HK-2 (cell line): ENCODE measurements at regions not wholly inside any gene's neighbourhood (a gene's known extent, or its start where the extent isn't known, plus 50 kb on each side); places are given as distances from the start of the nearest gene placed in this dataset.
"Not testable (repeated sequence)": the region's sequence is repeated elsewhere in the genome, so short reads cannot be mapped to it uniquely, and the experiment has no call there.

Experiments
- DNase-seq: peaks from one replicate; pipeline ENCODE4 v3.0.0-alpha.2; 2018; ENCODE audit not compliant: unreplicated experiment

- DNase-seq, result not testable (repeated sequence)
Measured at GRCh38 chr6:86872810-86873209, 64.5 kb upstream of the HTR1E start.

GRCh38 chr6:86871681-86872080 is 65.6 kb upstream of the HTR1E start:
- no peak for DNase-seq

GRCh38 chr6:86869500-86869899 is 67.8 kb upstream of the HTR1E start:
- DNase-seq, result no peak

DNA sequence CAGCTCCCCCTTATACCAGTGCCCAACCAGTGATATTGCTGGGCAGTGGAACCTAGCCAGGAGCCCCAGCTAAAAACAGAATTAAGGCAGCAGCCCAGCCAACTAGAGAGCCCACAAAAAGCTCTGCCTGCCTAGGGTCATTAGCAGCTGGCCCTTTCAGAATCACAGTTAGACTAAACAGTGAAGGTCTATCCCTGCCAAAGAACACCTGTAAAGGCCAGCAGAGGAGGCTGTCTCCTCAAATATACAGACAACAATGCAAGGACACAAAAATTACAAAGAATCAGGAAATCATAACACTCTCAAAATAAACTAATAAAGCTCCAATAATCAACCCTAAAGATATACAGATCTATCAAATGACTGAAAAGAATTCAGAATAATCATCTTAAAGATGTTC is 77.8 kb upstream of the HTR1E start:
- no peak for DNase-seq

- no peak for DNase-seq
Measured at GRCh38 chr6:86858970-86859369, 78.4 kb upstream of the HTR1E start.

- DNase-seq, result no peak
Measured at GRCh38 chr6:86857783-86858182, 79.5 kb upstream of the HTR1E start.

DNA sequence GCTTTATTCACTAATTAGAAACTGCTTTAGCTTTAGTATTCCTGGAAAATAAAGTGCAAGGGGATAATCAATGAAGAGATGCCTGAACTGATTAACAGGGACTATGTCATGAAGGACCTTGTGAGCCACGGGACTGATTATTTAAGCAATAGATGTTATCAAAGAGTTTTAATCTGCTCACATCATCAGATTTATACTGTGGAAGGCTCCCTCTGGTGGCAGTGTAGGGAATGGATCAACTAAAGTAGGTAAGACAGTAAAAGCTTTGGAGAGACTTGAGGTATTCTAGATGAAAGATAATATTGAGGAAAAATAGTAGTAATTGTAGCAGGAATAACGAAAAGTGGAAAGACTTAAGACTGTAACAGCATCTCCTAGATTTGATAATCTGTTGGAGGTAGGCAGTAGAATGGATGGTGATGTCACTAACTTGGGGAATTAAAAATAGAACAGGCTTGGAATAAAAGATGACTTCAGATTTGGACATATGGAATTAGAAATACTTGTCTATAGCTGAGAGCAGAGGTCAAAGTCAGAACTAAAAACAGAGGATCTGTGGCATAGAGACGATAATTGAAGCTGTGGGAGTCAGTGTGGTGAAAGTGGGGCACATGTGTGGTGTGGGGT is 80.3 kb upstream of the HTR1E start:
- DNase-seq, result peak; percentile 13

DNA sequence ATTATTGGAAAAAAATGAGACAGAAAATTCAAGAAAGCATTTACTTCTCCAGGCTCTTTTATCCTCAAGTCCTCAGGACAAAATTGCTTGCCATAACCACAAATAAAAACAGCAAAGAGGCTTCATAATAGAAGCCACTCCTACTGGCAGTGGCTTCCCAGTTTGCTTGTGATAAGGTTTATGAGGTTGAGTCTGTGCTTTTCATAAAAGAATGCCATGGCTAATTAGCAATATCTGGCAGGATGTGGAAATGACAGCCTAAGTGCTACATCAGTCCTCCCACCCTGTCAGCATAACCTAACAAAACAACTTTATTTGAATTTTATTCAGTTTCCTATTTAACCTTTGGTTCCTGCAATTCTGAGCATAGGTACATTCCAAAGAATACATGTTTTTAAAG is 80.9 kb upstream of the HTR1E start:
- no peak for DNase-seq

GRCh38 chr6:86848986-86849385 is 88.3 kb upstream of the HTR1E start:
- no peak for DNase-seq

DNA sequence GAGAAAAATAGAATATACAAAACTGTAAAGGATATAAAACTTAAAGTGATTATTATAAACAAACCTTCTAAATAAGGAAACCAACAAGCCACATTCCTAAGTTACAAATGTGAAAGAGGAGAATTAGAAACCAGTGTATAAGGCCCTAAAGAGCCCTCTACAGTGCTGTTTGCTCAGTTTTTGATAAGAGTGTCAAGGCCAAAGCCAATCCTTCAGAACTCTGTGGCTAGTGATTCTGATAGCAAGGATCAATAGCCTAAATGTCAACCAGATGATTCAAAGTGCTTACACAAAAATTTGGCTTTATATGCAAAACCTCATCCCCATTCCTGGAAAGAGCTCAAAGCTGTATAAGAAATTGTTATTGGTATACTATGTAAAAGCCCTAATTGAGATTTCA is 104.6 kb upstream of the HTR1E start:
- DNase-seq, result no peak

DNA sequence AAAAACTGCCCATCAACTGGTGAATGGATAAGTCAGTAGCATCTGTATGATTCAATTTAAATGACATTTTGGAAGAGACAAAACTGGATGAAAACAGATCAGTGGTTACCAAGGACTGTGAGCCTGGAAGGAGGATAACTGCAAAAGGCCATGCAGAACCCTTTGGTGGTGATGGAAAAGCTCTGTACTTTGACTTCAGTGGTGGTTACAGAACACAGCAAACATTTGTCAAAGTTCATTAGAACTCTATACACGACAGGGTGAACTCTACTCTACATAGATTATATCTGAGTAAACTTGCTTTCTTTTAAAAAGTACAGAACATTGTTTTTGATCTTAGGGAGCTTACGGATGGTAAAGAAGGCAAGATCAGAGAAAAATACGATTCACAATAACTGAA is 111.9 kb upstream of the HTR1E start:
- no peak for DNase-seq

DNA sequence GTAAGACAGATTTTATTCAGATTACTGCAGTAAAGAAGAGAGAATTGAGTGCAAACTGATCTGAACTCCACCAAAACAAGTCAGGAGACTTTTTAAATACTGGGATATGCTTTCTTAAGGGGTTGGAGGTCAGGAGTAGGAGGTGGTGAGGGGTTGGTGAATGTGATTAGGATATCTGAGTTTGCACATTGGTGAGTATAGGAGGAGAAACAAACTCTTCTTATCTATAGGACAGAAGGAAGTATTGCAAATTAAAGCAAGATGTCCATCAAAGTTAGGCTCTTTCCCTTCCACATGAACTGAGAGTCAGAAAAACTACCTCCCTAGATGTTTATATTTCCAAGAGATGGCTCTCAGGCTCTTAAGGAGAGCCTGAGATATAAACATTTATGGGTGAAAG is 114.6 kb upstream of the HTR1E start:
- DNase-seq, result no peak

DNA sequence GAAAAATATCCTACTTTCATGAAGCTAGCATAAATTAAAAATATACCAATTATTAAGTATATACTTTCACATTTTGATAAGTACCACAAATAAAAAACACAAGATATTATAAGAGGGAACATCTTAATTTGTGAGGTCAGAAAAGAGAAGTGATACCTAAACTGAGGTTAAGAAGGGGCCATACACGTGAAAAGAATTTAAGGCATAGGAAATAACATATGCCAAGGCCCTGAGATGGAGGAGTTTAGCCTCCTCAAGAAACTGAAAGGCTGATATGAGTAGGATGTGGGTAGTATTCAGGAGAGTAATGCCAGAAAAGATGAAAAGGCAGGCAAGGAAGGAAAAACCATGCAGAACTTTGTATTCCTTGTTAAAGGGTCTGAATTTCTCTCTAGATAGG is 116.6 kb upstream of the HTR1E start:
- no peak for DNase-seq

- no peak for DNase-seq
Measured at GRCh38 chr6:86793649-86794048, 143.7 kb upstream of the HTR1E start.

DNA sequence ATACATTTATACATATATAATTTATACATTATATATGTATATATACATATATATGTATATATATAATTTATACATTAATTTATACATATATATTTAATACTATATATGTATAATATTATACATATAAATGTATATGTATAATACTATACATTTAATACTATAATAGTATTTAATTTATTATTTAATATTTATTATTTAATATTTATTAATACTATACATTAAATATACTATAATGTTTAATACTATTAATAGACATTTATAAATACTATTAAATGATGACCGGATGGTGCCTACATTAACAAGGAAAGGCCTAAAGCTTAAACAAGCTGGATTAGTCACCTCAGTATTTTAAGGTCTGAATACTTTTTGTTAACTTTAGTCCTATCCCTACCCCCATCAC is 145.9 kb upstream of the HTR1E start:
- DNase-seq, result no peak

- no peak for DNase-seq
Measured at GRCh38 chr6:86789779-86790411, 147.4 kb upstream of the HTR1E start.

GRCh38 chr6:86782328-86782727 is 155.0 kb upstream of the HTR1E start:
- no peak for DNase-seq

GRCh38 chr6:86780923-86781322 is 156.4 kb upstream of the HTR1E start:
- DNase-seq, result no peak

DNA sequence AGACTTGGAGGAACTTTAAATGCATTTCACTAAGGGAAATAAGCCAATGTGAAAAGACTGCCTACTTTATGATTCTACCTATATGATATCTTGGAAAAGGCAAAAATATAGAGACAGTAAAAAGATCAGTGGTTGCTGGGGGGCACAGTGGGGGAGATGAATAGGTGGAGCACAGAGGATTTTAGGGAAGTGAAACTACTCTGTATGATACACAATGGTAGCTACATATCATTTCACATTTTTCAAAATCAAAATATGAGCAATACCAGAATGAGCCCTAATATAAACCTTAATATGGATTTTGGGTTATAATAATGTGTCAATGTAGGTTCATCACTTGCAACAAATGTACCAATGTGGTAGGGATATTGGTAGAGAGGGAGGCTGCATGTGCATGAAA is 161.4 kb upstream of the HTR1E start:
- no peak for DNase-seq

GRCh38 chr6:86765211-86765610 is 172.1 kb upstream of the HTR1E start:
- no peak for DNase-seq

GRCh38 chr6:86759953-86760352 is 177.4 kb upstream of the HTR1E start:
- DNase-seq, result not testable (repeated sequence)

- no peak for DNase-seq
Measured at GRCh38 chr6:86756640-86757229, 180.6 kb upstream of the HTR1E start.

DNA sequence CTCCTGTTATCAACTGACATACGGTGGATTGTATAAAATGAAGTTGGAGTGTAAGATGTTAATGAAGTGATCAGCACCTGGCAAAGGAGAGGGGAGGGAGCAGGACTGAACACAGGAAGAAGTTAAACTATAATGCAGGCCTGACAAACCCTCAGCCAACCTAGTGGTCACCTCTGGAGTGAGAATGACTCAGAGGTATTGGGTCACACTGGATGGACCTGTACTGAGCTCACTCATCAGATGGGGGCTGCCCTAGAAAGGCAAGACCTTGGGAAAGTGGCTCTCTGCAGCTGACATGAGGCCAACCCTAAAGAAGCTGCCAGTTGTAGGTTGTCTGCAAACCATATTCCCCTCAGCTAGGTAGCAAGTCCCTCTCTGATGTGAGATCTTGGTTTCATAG is 193.3 kb upstream of the HTR1E start:
- DNase-seq, result no peak

- DNase-seq, result no peak
Measured at GRCh38 chr6:86738078-86738477, 199.2 kb upstream of the HTR1E start.
